KMS-11 (cell line): ENCODE measurements at regions not wholly inside any gene's neighbourhood (a gene's known extent, or its start where the extent isn't known, plus 50 kb on each side); places are given as distances from the start of the nearest gene placed in this dataset.

Experiments
- H2AFZ ChIP-seq: fragments of 200-600 bp; sonication (generic); 2 replicates; pipeline ENCODE4 v1.6.1; 2016; ENCODE audit warnings: antibody characterized with exemption, mixed run types, low read depth
- H3K27ac ChIP-seq: fragments of 200-600 bp; sonication (generic); 2 replicates; pipeline ENCODE4 v1.6.1; 2016; ENCODE audit warnings: mild to moderate bottlenecking, mixed run types
- H3K27me3 ChIP-seq: fragments of 200-600 bp; sonication (generic); 2 replicates; pipeline ENCODE4 v1.6.1; 2017; ENCODE audit warnings: mild to moderate bottlenecking, low read depth, mixed run types, moderate library complexity; ENCODE audit not compliant: insufficient read depth
- H3K36me3 ChIP-seq: fragments of 200-600 bp; sonication (generic); 2 replicates; pipeline ENCODE4 v1.6.1; 2017; ENCODE audit warnings: mild to moderate bottlenecking, mixed run types; ENCODE audit not compliant: insufficient read depth
- H3K4me1 ChIP-seq: fragments of 200-600 bp; sonication (generic); 2 replicates; pipeline ENCODE4 v1.6.1; 2016; ENCODE audit warnings: mild to moderate bottlenecking, low read depth, mixed run types; ENCODE audit not compliant: poor library complexity, severe bottlenecking
- H3K4me2 ChIP-seq: fragments of 200-600 bp; sonication (generic); 2 replicates; pipeline ENCODE4 v1.7.0; 2016; ENCODE audit warnings: mild to moderate bottlenecking, mixed run types
- H3K4me3 ChIP-seq: fragments of 200-600 bp; sonication (generic); IDR thresholded peaks from 2 replicates; pipeline ENCODE4 v1.6.1; 2017; ENCODE audit warnings: low read depth, low read length, mixed read lengths; ENCODE audit not compliant: insufficient read depth
- H3K79me2 ChIP-seq: fragments of 200-600 bp; sonication (generic); 2 replicates; pipeline ENCODE4 v1.6.1; 2016; ENCODE audit warnings: low read depth, mixed run types; ENCODE audit not compliant: insufficient read depth
- H3K9ac ChIP-seq: fragments of 200-600 bp; sonication (generic); 2 replicates; pipeline ENCODE4 v1.6.1; 2016; ENCODE audit warnings: mild to moderate bottlenecking, mixed run types
- H4K20me1 ChIP-seq: fragments of 200-600 bp; sonication (generic); 2 replicates; pipeline ENCODE4 v1.6.1; 2016; ENCODE audit warnings: mild to moderate bottlenecking, mixed run types; ENCODE audit not compliant: insufficient read depth
- CTCF ChIP-seq: fragments of 200-600 bp; sonication (generic); conservative IDR thresholded peaks from 2 replicates; pipeline ENCODE4 v1.6.1; 2017; ENCODE audit warnings: low read depth, mild to moderate bottlenecking, antibody characterized with exemption, low read length, moderate library complexity, mixed read lengths

DNA sequence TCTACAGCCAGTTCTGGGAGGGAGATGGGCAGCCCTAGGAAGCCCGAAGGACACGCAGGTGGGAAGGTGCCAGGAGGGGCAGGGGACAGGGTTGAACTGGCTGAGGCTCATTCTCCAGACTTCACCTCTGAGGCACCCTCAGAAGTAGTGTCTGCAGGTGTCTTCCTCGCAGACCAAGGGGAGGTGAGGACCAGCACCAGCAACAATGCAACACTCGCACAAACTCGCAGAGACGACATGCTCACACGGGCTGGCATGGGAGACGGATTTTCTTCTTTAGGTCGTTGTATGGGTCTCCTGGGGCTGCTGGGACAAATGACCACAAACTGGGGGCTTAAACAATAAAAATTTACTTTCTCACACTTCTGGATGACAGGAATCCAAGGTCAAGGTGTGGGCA is 132.2 kb upstream of the FOXF1 start:
- H3K79me2 ChIP-seq, result no peaks in the 10 kb centered on the region
- no peak overlapping the region for H3K9ac ChIP-seq
- H3K4me2 ChIP-seq, result no peak overlapping the region
- H3K36me3 ChIP-seq, result no peaks in the 10 kb centered on the region
- H4K20me1 ChIP-seq, result no peaks in the 10 kb centered on the region
- H3K27ac ChIP-seq, result no peak overlapping the region
- H3K4me3 ChIP-seq, result no peak overlapping the region
- no peaks in the 10 kb centered on the region for H3K4me1 ChIP-seq
- H2AFZ ChIP-seq, result no peak overlapping the region
- H3K27me3 ChIP-seq, result peaks cover 25% of the 10 kb centered on the region; the same call in 1 of the 2 replicates
- no peak for TF ChIP-seq CTCF

DNA sequence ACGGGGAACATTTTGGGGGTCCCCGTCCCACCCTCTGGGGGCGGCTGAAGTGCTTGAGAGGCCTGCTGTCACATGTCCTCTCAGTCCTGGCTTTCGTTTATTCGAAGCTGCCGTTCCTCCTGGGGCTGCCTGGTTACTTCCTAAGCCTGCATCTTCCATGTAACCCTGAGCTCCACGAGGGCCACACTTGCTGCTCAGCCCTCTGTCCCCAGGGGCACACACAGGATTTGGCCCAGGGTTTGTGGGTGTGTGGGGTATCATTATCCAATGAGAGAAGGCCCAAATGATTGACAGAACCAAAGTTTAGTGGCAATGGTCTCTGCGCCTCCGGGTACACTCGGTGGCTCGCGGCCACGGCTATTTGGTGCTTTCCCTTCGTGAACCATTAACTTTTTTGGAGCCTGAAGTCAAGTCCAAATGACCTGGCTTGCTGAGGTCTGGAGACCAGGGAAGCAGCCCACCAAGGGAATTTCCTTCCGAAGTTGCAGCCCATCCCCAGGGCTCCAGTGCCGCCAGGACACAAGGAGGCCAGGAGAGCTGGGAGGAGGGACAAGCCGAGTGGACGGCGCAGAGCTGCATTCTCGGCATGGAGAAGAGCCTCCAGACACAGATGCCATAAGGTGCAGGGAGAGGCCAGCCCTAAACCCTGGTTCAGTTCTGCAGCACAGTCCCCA is 131.4 kb upstream of the FOXF1 start:
- no peak for TF ChIP-seq CTCF
- Histone ChIP-seq H3K79me2 (no peaks in the 10 kb centered on the region), H4K20me1 (no peaks in the 10 kb centered on the region), H3K36me3 (no peaks in the 10 kb centered on the region), H2AFZ (no peak overlapping the region), H3K4me3 (no peak overlapping the region), H3K9ac (no peak overlapping the region), H3K27me3 (peaks cover 24% of the 10 kb centered on the region; the same call in 1 of the 2 replicates), H3K4me1 (no peaks in the 10 kb centered on the region), H3K4me2 (no peak overlapping the region), H3K27ac (no peak overlapping the region)

DNA sequence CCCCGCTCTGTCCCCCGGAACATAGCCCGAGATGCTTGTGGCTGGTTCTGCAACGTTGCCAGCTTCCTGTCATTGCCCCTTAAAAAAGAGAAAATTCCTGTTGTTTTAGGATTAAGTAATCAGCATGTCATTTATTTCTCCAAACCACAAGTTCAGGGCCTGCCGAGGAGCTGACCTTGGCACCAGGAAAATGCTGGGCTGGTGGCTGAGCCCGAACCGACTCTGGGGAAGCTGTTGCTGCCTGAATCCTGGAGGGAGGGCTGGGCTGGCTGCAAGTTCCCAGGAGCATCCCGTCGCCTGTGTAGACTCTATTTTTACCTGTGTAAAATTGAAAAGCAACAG is 130.9 kb upstream of the FOXF1 start:
- H3K79me2 ChIP-seq, result no peaks in the 10 kb centered on the region
- no peak overlapping the region for H2AFZ ChIP-seq
- no peak for TF ChIP-seq CTCF
- H3K4me1 ChIP-seq, result no peaks in the 10 kb centered on the region
- H3K27me3 ChIP-seq, result peaks cover 26% of the 10 kb centered on the region; the same call in 1 of the 2 replicates
- H3K36me3 ChIP-seq, result no peaks in the 10 kb centered on the region
- no peaks in the 10 kb centered on the region for H4K20me1 ChIP-seq
- no peak overlapping the region for H3K4me3 ChIP-seq
- H3K9ac ChIP-seq, result no peak overlapping the region
- H3K27ac ChIP-seq, result no peak overlapping the region
- H3K4me2 ChIP-seq, result no peak overlapping the region

DNA sequence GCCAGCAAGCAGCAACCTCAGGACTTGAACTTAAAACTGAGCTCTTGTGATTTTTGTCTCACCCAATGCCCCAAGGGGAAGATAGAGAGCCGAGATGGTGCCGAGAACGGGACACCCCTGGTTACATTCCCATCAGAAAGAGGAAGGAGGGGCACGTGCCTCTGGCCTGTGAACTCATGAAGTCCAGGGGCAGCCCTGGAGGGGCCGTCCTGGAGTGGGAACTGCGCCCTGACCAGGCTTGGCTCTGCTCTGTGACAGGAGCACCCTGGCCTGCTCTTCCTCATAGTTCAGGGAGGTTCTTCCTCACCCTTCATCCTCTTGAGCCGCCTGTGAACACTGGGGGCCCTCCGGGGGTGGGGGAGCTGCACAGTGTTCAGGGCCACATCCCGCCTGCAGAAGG is 130.3 kb upstream of the FOXF1 start:
- H3K36me3 ChIP-seq, result no peaks in the 10 kb centered on the region
- no peak overlapping the region for H3K4me3 ChIP-seq
- H3K27ac ChIP-seq, result no peak overlapping the region
- no peak overlapping the region for H3K9ac ChIP-seq
- no peak overlapping the region for H2AFZ ChIP-seq
- no peak for TF ChIP-seq CTCF
- no peaks in the 10 kb centered on the region for H3K4me1 ChIP-seq
- H3K79me2 ChIP-seq, result no peaks in the 10 kb centered on the region
- H4K20me1 ChIP-seq, result no peaks in the 10 kb centered on the region
- no peak overlapping the region for H3K4me2 ChIP-seq
- H3K27me3 ChIP-seq, result peaks cover 27% of the 10 kb centered on the region; the same call in 1 of the 2 replicates
